ENCODE measurements at regions not wholly inside any gene's neighbourhood (a gene's known extent, or its start where the extent isn't known, plus 50 kb on each side); places are given as distances from the start of the nearest gene placed in this dataset.

DNA sequence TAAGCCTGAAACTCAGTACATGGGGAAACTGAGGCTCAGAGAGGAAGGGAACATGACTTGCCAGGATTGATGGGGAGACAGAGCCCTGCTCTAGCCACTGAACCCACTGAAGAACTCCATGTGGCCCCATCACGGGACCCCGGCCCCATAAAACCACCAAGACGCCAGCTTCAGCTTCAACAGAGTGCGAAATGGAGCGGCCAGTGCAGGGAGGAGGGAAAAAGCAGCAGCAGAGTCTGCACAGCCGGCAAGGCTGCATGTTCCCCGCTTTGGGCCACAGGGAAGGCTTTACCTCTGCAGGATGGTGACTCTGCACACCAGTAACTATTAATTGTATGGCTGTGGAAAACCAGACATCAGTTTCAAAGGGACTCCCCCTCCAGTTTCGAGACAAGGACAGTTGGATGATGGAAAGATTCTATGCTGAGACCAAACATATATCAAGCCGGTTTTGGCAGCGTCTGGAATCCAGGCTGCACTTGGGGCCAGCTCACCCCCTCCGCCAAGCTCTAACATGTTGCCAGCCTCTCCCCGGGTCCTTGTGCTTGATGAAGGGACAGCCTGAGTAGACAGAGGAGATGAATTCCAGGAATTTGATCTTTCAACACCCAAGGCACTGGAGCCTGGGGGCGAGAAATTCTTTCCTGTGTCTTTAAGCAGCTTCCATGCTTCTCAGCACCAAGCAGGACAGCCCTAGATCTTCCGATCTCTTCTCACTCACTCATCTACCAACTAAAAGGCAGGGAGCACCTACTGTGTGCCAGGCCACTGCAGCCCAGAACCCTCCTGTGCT is 55.7 kb upstream of the BCL11B start:
- no peak for ATAC-seq

More for the DNA sequence above, 55.7 kb upstream of the BCL11B start:
- H3K9me3 ChIP-seq (ENCODE audit: low read length) = no peaks in the 10 kb centered on the region
- no TSS peak for BruUV-seq (replicated peaks)
- POLR2A ChIA-PET = no interaction called here
- no peak overlapping the region for H3K27ac ChIP-seq (ENCODE audit: extremely low read length, insufficient read depth, low read length)
- H3K36me3 ChIP-seq (replicated peaks in 1 of 2; ENCODE audit: control insufficient read depth in 1 of 2, insufficient read depth in 2 of 2, low read length in 2 of 2) = no peaks in the 10 kb centered on the region
- H2AFZ ChIP-seq (ENCODE audit: low read length) = no peak overlapping the region
- intact Hi-C loops (cut with micrococcal nuclease; ENCODE audit: unreplicated experiment) (loop anchor here (5.0 kb wide), 1 partner anchor 685 kb away; no protein-coding TSS in a partner anchor), in situ Hi-C loops (cut with HindIII; ENCODE audit: extremely low pct_ligation_motif_present, low pct_unique_long_range_greater_than_20kb) (no loop called here)
- H4K20me1 ChIP-seq (ENCODE audit: insufficient read depth, low read length) = no peaks in the 10 kb centered on the region
- no peak overlapping the region for H3K4me2 ChIP-seq (ENCODE audit: low read depth, low read length)
- 43% methylated on average over 11 of the region's 14 CpGs for WGBS (ENCODE audit: low lambda C conversion rate)
- DNase-seq (ENCODE audit: low spot score) = no peak
- no peaks in the 10 kb centered on the region; a peak in 1 of 5 replicates for H3K27me3 ChIP-seq (ENCODE audit: control insufficient read depth in 1 of 2, insufficient read depth in 2 of 2, low read length in 2 of 2)
- TF ChIP-seq ZNF484 (CRISPR knock-in tag; IDR thresholded peaks at IDR 0.05; ENCODE audit: borderline replicate concordance, low read depth) (no peak), HOXA5 (CRISPR knock-in tag; IDR thresholded peaks at IDR 0.05) (no peak), ZNF331 (CRISPR knock-in tag; IDR thresholded peaks at IDR 0.05) (no peak), ATM (IDR thresholded peaks at IDR 0.05; ENCODE audit: borderline replicate concordance) (no peak), PHF5A (CRISPR knock-in tag; IDR thresholded peaks at IDR 0.05; ENCODE audit: low read depth, unreplicated experiment) (no peak), ZNF496 (CRISPR knock-in tag; IDR thresholded peaks at IDR 0.05; ENCODE audit: insufficient replicate concordance) (no peak), ARNT2 (CRISPR knock-in tag; IDR thresholded peaks at IDR 0.05; ENCODE audit: low read depth) (no peak), ZNF468 (CRISPR knock-in tag; IDR thresholded peaks at IDR 0.05) (no peak), STAT5B (CRISPR knock-in tag; IDR thresholded peaks at IDR 0.05) (no peak), NR2F6 (IDR thresholded peaks at IDR 0.05) (no peak), NR2F6 (CRISPR knock-in tag; IDR thresholded peaks at IDR 0.05) (no peak)
- TF ChIP-seq, protein P1, sequence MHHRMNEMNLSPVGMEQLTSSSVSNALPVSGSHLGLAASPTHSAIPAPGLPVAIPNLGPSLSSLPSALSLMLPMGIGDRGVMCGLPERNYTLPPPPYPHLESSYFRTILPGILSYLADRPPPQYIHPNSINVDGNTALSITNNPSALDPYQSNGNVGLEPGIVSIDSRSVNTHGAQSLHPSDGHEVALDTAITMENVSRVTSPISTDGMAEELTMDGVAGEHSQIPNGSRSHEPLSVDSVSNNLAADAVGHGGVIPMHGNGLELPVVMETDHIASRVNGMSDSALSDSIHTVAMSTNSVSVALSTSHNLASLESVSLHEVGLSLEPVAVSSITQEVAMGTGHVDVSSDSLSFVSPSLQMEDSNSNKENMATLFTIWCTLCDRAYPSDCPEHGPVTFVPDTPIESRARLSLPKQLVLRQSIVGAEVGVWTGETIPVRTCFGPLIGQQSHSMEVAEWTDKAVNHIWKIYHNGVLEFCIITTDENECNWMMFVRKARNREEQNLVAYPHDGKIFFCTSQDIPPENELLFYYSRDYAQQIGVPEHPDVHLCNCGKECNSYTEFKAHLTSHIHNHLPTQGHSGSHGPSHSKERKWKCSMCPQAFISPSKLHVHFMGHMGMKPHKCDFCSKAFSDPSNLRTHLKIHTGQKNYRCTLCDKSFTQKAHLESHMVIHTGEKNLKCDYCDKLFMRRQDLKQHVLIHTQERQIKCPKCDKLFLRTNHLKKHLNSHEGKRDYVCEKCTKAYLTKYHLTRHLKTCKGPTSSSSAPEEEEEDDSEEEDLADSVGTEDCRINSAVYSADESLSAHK (CRISPR knock-in tag; IDR thresholded peaks at IDR 0.05; ENCODE audit: borderline replicate concordance) = no peak
- no peak overlapping the region for H3K9ac ChIP-seq (ENCODE audit: insufficient read depth, low read depth, low read length)
- no peak overlapping the region for H3K4me3 ChIP-seq (replicated peaks in 1 of 3; ENCODE audit: insufficient read depth in 1 of 3, low read depth in 2 of 3, low read length in 3 of 3)
- no peaks in the 10 kb centered on the region for H3K79me2 ChIP-seq (ENCODE audit: insufficient read depth, low read length)
- H3K4me1 ChIP-seq (ENCODE audit: insufficient read depth, low read length) = peaks cover 32% of the 10 kb centered on the region
- CTCF ChIA-PET (ENCODE audit: low intra/inter-chr PET ratio, low total read pairs) = no interaction called here
- no peak for FAIRE-seq

Measured in HepG2 (cell line).